ENCODE measurements at regions not wholly inside any gene's neighbourhood (a gene's known extent, or its start where the extent isn't known, plus 50 kb on each side); places are given as distances from the start of the nearest gene placed in this dataset.
"Not testable (repeated sequence)": the region's sequence is repeated elsewhere in the genome, so short reads cannot be mapped to it uniquely, and the experiment has no call there.

DNA sequence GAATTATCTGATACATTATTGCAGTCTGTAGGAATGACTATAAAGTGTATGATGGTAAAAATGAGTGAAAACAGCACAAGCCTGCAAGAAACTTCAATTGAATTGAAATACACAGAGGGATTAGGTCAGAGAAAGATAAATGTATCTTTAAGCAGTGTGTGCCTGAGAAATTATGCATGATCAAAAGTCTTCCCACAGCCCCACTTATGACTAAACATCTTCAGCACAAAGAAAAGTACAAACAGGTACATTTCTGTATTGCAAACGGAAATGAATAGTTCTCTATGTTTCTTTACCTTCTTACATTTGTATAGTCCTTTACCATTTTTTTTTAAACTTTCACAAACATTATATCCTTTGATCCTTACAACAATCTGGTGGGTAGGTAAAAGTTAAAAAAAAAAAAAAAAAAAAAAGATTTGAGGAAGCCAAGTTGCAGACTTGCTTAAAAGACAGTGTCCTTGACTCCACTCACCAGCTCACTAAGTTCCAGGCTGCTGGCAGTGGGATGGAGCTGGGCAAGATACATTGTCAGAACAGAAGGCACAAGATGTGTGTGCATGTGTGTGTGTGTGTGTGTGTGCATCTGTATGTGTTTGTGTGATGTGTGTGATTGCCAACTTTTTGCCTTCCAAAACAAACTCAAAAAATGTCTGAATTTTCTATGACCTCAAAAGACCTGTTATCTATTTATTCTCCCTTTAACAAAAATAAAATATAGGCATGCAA is 423.7 kb upstream of the ACVR2A start:
- no peak for DNase-seq (ENCODE audit: low read depth in 2 of 2)

DNA sequence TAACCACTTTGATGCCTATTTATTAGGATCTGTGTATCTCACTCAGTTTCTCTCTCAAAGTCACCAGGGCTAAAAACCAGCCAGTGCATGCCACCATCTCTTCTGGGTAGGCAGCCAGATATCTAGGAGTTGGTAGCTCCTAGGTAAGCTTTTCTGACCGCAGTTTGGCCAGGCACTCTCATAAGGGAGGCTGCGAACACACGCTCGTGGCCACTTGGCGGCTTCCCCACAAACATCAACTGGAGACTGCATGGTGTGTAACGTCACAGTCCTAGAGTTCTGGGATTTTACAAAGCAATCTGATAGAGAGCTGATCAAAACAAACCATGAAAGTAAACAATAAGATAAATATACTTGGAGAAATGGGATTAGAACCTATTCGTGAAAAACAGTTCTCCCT is 424.3 kb upstream of the ACVR2A start:
- no peak for DNase-seq (ENCODE audit: low read depth in 2 of 2)

DNA sequence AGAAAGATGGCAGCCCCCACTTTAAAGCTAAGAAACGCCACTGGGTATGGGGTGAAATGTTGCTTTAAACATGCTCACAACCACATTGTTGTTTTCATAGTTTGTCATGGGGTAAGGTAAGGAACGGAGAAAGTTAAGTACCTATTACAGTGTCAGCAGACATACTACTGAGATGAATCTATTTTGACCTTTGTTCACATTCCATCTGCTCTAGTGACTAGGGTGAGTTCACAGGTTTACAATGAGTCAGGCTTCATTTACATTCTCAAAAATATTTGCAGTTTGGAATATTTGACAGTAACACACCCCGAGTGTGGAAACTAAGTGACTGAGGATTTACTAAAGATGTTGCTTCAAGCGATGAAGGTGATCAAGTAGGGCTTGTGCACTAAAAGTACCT is 428.7 kb upstream of the ACVR2A start:
- DNase-seq (ENCODE audit: low read depth in 2 of 2), result no peak

DNA sequence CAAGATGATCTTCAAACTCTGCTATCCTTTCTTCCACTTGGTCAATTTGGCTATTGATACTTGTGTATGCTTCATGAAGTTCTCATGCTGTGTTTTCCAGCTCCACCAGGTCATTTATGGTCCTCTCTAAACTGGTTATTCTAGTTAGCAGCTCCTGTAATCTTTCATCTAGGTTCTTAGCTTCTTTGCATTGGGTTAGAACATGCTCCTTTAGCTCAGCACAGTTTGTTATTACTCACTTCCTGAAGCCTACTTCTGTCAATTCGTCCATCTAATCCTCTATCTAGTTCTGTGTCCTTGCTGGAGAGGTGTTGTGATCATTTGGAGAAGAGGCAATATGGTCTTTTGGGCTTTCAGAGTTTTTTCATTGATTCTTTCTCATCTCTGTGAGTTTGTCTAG is 430.2 kb upstream of the ACVR2A start:
- DNase-seq (ENCODE audit: low read depth in 2 of 2), result not testable (repeated sequence)

DNA sequence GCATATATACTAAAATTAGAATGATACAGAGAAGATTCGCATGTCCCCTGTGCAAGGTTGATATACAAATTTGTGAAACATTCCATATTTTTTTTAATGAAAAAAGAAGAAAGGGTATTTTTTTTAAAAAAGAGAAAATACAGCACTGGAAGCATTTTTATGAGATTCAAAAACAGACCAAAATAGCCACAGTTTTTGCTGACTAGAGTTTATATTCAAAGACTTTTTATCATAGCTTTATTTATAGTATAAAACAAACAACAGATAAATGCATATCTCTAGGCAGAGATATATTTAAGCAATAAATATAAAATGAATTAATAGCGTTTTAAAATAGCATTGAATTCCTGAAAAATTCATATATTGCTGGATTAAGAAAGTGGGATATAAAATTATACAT is 436.5 kb upstream of the ACVR2A start:
- DNase-seq (ENCODE audit: low read depth in 2 of 2), result no peak

DNA sequence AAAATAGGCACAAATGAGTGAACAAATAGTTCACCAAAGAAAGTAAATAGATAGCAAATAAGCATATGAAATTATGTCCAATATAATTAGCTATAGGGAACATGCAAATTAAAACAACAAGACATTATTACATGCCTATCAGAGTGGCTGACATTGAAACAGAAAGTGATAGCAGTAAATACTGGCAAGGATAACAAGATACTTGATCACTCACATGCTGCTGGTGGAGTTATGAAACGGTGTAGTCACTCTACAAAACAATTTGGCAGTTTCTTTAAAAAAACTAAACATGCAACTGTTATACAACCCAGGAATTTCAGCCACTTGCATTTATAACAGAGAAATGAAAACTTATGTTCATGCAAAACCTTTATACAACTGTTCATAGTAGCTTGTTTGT is 439.2 kb upstream of the ACVR2A start:
- no peak for DNase-seq (ENCODE audit: low read depth in 2 of 2)

- no peak for DNase-seq (ENCODE audit: low read depth in 2 of 2)
Measured at GRCh38 chr2:147398996-147399395, 445.8 kb upstream of the ACVR2A start.

DNA sequence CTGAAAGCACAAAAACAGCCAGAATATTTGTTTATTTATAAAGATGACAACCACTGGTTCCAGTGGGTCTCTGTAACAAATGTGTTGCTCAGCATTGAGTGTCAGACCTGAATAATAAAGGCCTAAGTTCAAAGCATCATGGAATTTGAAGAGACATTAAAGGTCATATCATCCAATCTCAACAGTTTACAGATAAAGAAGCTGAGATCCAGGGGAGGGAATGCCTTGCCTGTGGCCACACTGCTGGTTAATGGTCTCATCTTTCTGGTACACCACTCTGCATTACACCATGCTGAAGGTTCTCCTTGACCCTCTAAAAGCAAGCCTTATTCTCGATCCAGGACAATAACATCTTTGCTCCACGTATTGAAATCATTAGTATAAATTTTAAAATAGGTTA is 446.5 kb upstream of the ACVR2A start:
- DNase-seq (ENCODE audit: low read depth in 2 of 2), result no peak

DNA sequence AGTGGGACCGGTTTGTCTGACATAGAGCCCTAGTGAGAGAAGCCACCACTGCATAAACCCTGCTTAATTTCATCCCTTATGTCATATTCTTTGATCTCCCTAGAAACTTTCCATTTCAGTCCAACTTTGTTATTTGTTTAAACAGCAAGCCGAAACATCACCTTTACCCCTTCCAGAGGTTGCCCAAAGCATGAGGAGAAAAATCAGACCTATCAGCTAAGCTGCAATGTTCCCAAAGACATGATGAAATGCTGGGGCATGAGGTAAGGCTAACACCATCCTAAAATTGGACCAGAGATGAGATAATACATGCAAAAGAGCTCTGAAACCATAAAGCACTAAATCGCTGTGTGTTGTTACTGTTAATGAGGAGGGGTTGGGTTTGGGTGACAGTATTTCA is 447.9 kb upstream of the ACVR2A start:
- DNase-seq (ENCODE audit: low read depth in 2 of 2), result no peak

DNA sequence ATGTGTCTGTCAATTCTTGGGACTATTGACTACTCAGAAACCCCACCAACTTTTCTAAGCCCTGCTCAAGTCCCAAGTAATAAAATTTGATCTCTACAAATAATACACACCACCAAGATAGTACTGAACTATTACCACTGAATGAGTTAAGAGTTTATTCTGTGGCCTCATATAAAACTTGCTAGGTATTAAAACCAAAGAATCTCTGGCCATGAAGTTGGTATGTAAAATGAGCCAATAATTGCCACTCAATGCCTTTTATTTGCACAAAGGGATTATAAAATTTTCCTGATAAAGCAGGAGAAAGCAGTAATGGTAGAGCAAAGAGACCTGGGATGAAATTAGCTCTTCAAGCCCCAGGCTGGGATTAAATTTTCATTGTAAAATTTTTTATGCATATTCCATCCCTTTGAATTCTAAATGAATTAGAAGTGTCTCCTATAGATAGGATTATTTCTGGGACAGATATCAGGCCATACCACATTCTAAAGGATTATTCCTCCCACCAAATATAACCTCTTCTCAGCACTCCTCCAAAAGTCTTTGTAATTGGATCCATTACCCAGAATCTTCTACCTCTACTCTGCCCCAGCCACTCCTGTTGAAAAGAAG is 450.5 kb upstream of the ACVR2A start:
- DNase-seq (ENCODE audit: low read depth in 2 of 2), result no peak

DNA sequence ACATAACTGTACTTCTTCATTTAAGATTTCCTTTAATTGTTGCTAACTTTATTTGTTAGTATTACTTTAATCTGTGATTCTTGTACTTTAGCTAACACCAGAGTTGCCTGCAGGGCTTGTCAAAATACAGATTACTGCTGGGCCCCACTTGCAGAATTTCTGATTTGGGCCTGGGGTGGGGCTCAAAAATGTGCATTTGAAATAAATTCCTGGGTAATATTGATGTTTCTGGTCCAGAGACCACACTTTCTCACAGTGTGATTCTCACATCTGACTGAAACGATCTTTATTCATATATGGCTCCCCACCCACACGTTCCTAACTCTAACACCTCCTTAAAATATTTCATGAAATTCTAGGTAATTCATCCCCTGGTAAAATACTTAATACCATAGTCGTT is 452.6 kb upstream of the ACVR2A start:
- DNase-seq (ENCODE audit: low read depth in 2 of 2), result no peak

- DNase-seq (ENCODE audit: low read depth in 2 of 2), result no peak
Measured at GRCh38 chr2:147390475-147390874, 454.4 kb upstream of the ACVR2A start.

- no peak for DNase-seq (ENCODE audit: low read depth in 2 of 2)
Measured at GRCh38 chr2:147389218-147389617, 455.6 kb upstream of the ACVR2A start.

GRCh38 chr2:147388217-147388616 is 456.6 kb upstream of the ACVR2A start:
- no peak for DNase-seq (ENCODE audit: low read depth in 2 of 2)

- DNase-seq (ENCODE audit: low read depth in 2 of 2), result no peak
Measured at GRCh38 chr2:147386284-147386683, 458.5 kb upstream of the ACVR2A start.

- DNase-seq (ENCODE audit: low read depth in 2 of 2), result no peak
Measured at GRCh38 chr2:147385600-147385999, 459.2 kb upstream of the ACVR2A start.

GRCh38 chr2:147384659-147385058 is 460.2 kb upstream of the ACVR2A start:
- DNase-seq (ENCODE audit: low read depth in 2 of 2), result no peak

- DNase-seq (ENCODE audit: low read depth in 2 of 2), result no peak
Measured at GRCh38 chr2:147382322-147382948, 462.4 kb upstream of the ACVR2A start.

- DNase-seq (ENCODE audit: low read depth in 2 of 2), result no peak
Measured at GRCh38 chr2:147378403-147378802, 466.4 kb upstream of the ACVR2A start.

GRCh38 chr2:147375073-147375472 is 469.8 kb upstream of the ACVR2A start:
- no peak for DNase-seq (ENCODE audit: low read depth in 2 of 2)

- DNase-seq (ENCODE audit: low read depth in 2 of 2), result no peak
Measured at GRCh38 chr2:147374423-147374811, 470.4 kb upstream of the ACVR2A start.

DNA sequence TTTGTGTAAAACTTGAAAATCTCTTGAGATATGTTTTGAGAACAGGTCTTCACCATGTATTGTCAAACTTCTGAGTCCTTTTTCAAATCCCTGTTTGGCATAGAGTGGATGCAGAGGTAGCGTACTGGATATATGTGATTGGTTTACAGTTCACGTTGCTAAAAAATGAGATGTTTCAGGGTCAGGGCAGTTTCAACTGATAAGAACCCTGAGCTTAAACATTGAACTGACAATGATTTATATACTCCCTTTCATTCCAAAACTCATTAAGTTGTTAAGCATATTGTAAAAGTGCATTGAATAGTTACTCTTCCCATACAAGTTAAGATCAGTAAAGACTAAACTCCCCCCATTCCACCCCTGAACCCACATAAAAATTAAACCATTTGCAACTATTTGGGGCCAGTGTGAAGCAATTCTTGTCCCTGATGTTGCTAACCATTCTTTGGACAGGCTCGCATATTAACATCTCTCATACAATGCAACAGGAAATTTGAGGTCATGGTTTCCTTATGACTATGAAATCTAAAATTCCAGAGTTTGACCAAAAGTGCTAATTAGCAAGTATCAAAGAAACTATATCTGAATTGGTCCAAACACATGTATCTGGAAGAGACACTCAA is 470.9 kb upstream of the ACVR2A start:
- DNase-seq (ENCODE audit: low read depth in 2 of 2), result no peak

GRCh38 chr2:147368306-147368705 is 476.5 kb upstream of the ACVR2A start:
- DNase-seq (ENCODE audit: low read depth in 2 of 2), result no peak

Data from stimulated activated CD8-positive, alpha-beta memory T cell treated with anti-CD3 and anti-CD28 coated beads, Interleukin-2, amount 100 ng/mL, for 1 hour (primary cell).